Type B pancreatic cell (in vitro differentiated cells): ENCODE measurements at regions not wholly inside any gene's neighbourhood (a gene's known extent, or its start where the extent isn't known, plus 50 kb on each side); places are given as distances from the start of the nearest gene placed in this dataset.
"Not testable (repeated sequence)": the region's sequence is repeated elsewhere in the genome, so short reads cannot be mapped to it uniquely, and the experiment has no call there.

ENCODE experiments used
- DNase-seq: peaks from one replicate; pipeline ENCODE4 v3.0.0; 2021; ENCODE audit warnings: mixed read lengths; ENCODE audit not compliant: unreplicated experiment; ENCODE audit errors: extremely low spot score
- H3K27ac Mint-ChIP-seq: 2 replicates; pipeline ENCODE4 v1.8.0; 2021; ENCODE audit warnings: mild to moderate bottlenecking, mixed read lengths
- H3K27me3 Mint-ChIP-seq: 2 replicates; pipeline ENCODE4 v1.8.0; 2021; ENCODE audit warnings: mixed read lengths
- H3K36me3 Mint-ChIP-seq: 2 replicates; pipeline ENCODE4 v1.8.0; 2021; ENCODE audit warnings: mixed read lengths
- H3K4me1 Mint-ChIP-seq: one replicate; pipeline ENCODE4 v1.8.0; 2021; ENCODE audit warnings: mixed read lengths; ENCODE audit not compliant: unreplicated experiment
- H3K4me3 Mint-ChIP-seq: 2 replicates; pipeline ENCODE4 v1.8.0; 2021; ENCODE audit warnings: mild to moderate bottlenecking, mixed read lengths
- H3K9me3 Mint-ChIP-seq: 2 replicates; pipeline ENCODE4 v1.8.0; 2021; ENCODE audit warnings: mixed read lengths
- CTCF ChIP-seq: fragments of 200-600 bp; sonication (generic); conservative IDR thresholded peaks from 2 replicates; pipeline ENCODE4 v1.5.0; 2021; ENCODE audit warnings: antibody characterized with exemption, mild to moderate bottlenecking

- Mint-ChIP-seq H3K36me3 (peaks cover 6% of the 10 kb centered on the region), H3K27ac (no peak overlapping the region), H3K9me3 (no peaks in the 10 kb centered on the region), H3K4me3 (no peak overlapping the region), H3K27me3 (peaks cover 11% of the 10 kb centered on the region), H3K4me1 (peaks cover 15% of the 10 kb centered on the region)
- no peak for DNase-seq
- TF ChIP-seq CTCF: no peak
These were observed 104.8 kb downstream of the NAV1 start for GRCh38 chr1:201643835-201644104.

- Mint-ChIP-seq H3K27me3 (peaks cover 11% of the 10 kb centered on the region), H3K36me3 (peaks cover 4% of the 10 kb centered on the region), H3K27ac (no peak overlapping the region), H3K4me1 (peaks cover 12% of the 10 kb centered on the region), H3K9me3 (no peaks in the 10 kb centered on the region), H3K4me3 (no peak overlapping the region)
- TF ChIP-seq CTCF: no peak
- DNase-seq: no peak
These were observed 105.3 kb downstream of the NAV1 start for GRCh38 chr1:201644197-201644596.

GRCh38 chr1:201645000-201645399, 106.1 kb downstream of the NAV1 start:
- not testable (repeated sequence) for H3K27ac Mint-ChIP-seq

GRCh38 chr1:201645956-201646355, 107.0 kb downstream of the NAV1 start:
- Mint-ChIP-seq H3K27me3 (peaks cover 18% of the 10 kb centered on the region), H3K36me3 (peaks cover 4% of the 10 kb centered on the region), H3K9me3 (no peaks in the 10 kb centered on the region), H3K27ac (no peak overlapping the region), H3K4me3 (peak overlapping the region; percentile 73), H3K4me1 (peaks cover 6% of the 10 kb centered on the region)
- no peak for DNase-seq
- TF ChIP-seq CTCF: no peak

More at GRCh38 chr1:201645000-201645399, 106.1 kb downstream of the NAV1 start:
- H3K36me3 Mint-ChIP-seq, H3K4me3 Mint-ChIP-seq, H3K9me3 Mint-ChIP-seq, DNase-seq: not testable (repeated sequence)
- Mint-ChIP-seq H3K4me1 (peaks cover 12% of the 10 kb centered on the region), H3K27me3 (peaks cover 18% of the 10 kb centered on the region)

- no peak for DNase-seq
- Mint-ChIP-seq H3K9me3 (no peaks in the 10 kb centered on the region), H3K27ac (peak overlapping the region; percentile 12), H3K27me3 (peaks cover 18% of the 10 kb centered on the region), H3K4me3 (peak overlapping the region; percentile 73), H3K4me1 (peaks cover 8% of the 10 kb centered on the region), H3K36me3 (peaks cover 4% of the 10 kb centered on the region)
- TF ChIP-seq CTCF: no peak
These were observed 107.6 kb downstream of the NAV1 start for GRCh38 chr1:201646411-201647022.

GRCh38 chr1:201647094-201647493, 108.2 kb downstream of the NAV1 start:
- Mint-ChIP-seq H3K9me3 (no peaks in the 10 kb centered on the region), H3K36me3 (peaks cover 4% of the 10 kb centered on the region), H3K27me3 (peaks cover 18% of the 10 kb centered on the region), H3K27ac (peak overlapping the region; percentile 12), H3K4me3 (peak overlapping the region; percentile 92), H3K4me1 (peaks cover 14% of the 10 kb centered on the region)
- no peak for DNase-seq
- no peak for TF ChIP-seq CTCF
